ENCODE measurements at regions not wholly inside any gene's neighbourhood (a gene's known extent, or its start where the extent isn't known, plus 50 kb on each side); places are given as distances from the start of the nearest gene placed in this dataset.
A peak's percentile ranks its signal among the peaks of the same experiment; 100 is the strongest.
"Not testable (repeated sequence)": the region's sequence is repeated elsewhere in the genome, so short reads cannot be mapped to it uniquely, and the experiment has no call there.

DNA sequence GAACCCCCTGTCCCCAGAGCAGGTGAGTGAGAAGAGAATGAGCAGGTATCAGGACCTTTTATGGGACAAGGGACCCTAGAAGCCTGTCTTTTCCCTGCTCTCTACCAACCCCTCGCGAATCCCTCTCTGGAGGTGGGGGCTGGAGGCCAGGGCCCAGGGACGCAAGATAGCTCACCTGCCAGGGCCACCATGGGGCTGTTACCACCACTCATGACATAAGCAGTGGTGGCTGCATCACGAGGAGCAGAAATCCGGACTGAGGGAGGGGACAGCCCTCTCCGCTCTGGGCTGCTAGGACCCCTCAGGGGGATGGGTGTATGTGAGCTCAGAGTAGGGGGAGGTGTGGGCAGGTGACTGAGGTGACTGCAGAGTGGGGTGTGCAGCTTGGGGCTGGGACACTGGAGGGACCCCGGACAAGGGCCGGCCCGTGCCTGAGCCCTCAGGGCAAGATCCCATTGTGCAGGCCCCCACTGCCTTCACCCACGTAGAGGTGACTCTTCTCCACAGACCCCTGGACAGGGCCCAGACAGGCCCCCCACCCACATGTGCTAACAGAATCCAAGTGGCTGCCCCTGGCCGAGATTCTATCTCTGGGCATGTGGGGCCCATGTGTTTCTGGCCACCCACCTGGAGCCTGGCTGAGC, 190.6 kb downstream of the TBC1D2B start:
- TF ChIP-seq, protein P1, sequence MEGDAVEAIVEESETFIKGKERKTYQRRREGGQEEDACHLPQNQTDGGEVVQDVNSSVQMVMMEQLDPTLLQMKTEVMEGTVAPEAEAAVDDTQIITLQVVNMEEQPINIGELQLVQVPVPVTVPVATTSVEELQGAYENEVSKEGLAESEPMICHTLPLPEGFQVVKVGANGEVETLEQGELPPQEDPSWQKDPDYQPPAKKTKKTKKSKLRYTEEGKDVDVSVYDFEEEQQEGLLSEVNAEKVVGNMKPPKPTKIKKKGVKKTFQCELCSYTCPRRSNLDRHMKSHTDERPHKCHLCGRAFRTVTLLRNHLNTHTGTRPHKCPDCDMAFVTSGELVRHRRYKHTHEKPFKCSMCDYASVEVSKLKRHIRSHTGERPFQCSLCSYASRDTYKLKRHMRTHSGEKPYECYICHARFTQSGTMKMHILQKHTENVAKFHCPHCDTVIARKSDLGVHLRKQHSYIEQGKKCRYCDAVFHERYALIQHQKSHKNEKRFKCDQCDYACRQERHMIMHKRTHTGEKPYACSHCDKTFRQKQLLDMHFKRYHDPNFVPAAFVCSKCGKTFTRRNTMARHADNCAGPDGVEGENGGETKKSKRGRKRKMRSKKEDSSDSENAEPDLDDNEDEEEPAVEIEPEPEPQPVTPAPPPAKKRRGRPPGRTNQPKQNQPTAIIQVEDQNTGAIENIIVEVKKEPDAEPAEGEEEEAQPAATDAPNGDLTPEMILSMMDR (IDR thresholded peaks at IDR 0.05; ENCODE audit: low read depth, low read length, missing control alignments) = no peak
- no peak for DNase-seq (ENCODE audit: low read depth)
- no peak overlapping the region for H3K4me3 ChIP-seq (ENCODE audit: low read depth, low read length)

DNA sequence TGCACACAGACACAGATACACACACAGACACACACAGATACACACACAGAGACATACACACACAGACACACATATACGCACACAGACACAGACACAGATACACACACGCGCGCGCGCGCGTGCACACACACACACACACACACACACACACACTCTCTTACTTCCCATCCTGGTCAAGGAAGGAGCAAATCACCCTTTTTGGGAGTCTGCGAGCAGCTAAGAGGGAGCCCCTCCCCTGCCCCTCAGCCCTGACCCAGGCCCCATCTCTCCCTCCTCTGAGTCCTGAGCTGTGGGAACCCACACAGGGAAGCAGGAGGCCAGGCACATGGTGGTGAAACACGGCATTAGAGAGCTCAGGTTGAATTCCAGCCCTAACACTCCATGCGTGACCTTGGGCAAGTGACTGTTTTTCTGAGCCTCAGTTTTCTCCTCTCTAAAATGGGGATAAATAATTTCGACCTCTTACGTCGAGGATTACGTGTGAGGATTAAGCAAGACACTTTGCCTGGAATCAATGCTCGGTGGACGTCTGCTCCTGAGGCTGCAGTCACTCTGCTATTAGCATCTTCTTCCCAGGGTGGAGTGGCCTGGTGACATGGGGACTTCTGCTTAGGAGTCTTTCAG, 191.5 kb downstream of the TBC1D2B start:
- not testable (repeated sequence) for H3K4me3 ChIP-seq (ENCODE audit: low read depth, low read length); DNase-seq (ENCODE audit: low read depth)

DNA sequence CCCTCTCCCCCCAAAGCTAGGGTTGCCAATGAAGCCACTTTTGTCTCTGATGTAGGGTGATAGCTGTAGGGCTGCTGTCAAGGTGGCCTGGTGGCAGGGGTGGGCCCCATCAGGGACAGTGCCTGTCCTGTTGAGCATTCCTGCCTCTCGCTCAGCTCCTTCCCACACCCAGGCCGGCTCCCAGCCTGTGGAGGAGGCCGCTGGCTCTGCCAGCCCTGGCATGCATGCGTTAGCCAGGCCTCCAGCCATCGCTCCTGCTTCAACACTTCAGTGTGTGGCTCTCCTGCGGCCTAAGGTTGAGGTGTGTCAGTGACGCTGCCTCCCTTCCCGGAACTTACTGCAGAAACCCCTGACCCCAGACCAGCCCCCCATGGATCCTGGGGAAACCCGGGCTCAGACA, 194.5 kb downstream of the TBC1D2B start:
- not testable (repeated sequence) for H3K4me3 ChIP-seq (ENCODE audit: low read depth, low read length)

DNA sequence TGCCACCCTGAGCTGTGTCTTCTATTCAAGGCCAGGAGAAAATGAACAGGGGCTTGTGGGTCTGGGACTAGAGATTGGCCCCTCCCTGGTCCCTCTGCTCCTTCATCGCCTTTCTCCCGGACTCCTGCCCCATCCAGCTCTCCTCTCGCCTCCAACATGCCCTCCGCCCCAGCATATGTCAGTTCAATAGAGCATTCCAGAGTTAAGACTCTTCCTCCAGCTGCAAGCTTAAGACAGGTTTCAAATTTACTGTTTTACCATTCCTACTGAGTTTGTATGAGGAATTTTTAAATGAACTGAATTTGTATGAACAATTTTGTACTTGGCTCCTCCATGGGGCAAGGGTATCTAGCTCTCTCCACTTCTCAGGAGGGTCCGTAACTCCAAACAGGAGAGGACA, 195.6 kb downstream of the TBC1D2B start:
- no peak for DNase-seq (ENCODE audit: low read depth)
- TF ChIP-seq, protein P1 (IDR thresholded peaks at IDR 0.05; ENCODE audit: low read depth, low read length, missing control alignments) = no peak
- H3K4me3 ChIP-seq (ENCODE audit: low read depth, low read length) = no peak overlapping the region

More for the DNA sequence above, 194.5 kb downstream of the TBC1D2B start:
- not testable (repeated sequence) for DNase-seq (ENCODE audit: low read depth)

DNA sequence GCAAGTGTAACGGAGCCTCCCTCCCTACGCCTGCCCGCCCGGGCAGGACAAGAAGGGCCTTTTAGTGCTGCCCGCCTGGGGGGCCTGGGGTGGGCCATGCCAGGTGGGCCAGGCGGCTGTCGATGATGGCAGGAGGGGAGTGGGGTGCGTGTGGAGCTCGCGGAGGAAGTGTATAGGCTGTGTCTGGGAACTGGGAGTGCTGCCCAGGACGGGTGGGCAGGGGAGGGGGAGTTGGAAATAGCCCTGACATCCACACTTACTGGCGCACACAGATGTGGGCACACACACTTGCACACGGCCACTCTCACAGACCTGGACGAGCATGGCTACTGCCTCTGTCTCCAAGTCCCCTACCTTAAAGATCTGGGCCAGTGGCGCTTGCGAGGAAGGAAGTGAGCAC, 196.0 kb downstream of the TBC1D2B start:
- not testable (repeated sequence) for DNase-seq (ENCODE audit: low read depth); H3K4me3 ChIP-seq (ENCODE audit: low read depth, low read length)

DNA sequence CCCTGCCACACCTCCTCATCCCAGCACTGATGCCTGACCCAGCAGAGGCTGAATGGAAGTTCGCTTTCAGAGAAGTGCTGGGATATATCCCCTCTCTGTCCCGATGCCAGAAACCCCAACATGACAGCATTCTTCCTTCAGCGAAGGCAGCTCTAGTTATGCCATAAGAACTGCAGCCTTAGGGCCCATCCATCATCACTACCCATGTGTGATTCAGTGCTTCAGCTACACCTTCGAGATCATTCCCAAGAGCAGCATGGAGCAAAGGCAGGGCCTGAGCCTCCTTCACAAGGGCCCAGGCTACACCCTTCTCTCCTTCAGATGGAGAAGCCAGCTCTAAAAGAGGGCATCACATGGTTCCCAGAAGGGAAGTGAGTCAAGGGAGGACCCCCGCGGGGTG, 198.0 kb downstream of the TBC1D2B start:
- not testable (repeated sequence) for DNase-seq (ENCODE audit: low read depth)

DNA sequence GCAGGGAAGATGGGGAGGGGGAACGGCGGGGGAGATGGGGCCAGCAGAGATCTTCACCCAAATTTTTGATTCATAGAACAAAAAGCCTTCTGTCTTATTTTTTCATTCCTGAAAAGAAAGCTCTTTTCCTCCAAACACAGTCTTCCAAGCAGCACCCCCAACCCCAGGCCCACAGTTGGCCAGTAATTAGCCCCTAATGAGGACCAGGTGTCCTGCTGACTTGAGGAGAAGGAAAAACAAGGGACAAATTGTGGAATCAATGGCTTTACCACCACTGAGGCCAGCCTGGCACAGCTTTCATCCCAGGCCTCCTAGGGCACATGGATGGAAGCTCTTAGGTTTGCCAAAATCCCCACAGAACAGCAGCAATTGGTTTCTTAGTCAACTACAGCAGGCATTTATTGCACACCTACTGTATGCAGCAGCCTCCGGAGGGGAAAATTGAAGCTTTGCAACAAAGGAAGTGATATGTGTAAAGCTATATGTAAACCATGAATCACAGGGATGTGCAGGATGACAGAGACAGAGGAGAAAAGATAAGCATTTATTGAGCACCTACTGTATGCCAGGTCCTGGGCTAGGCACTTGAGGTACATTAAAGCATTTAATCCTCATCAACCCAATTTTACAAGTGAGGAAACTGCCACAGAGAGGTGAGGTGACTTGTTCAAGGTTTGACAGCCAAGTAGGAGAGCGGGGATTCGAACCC, 199.5 kb downstream of the TBC1D2B start:
- no peak overlapping the region for H3K4me3 ChIP-seq (ENCODE audit: low read depth, low read length)
- no peak for DNase-seq (ENCODE audit: low read depth)
- TF ChIP-seq, protein P1 (IDR thresholded peaks at IDR 0.05; ENCODE audit: low read depth, low read length, missing control alignments) = no peak

More for the DNA sequence above, 198.0 kb downstream of the TBC1D2B start:
- H3K4me3 ChIP-seq (ENCODE audit: low read depth, low read length) = not testable (repeated sequence)

DNA sequence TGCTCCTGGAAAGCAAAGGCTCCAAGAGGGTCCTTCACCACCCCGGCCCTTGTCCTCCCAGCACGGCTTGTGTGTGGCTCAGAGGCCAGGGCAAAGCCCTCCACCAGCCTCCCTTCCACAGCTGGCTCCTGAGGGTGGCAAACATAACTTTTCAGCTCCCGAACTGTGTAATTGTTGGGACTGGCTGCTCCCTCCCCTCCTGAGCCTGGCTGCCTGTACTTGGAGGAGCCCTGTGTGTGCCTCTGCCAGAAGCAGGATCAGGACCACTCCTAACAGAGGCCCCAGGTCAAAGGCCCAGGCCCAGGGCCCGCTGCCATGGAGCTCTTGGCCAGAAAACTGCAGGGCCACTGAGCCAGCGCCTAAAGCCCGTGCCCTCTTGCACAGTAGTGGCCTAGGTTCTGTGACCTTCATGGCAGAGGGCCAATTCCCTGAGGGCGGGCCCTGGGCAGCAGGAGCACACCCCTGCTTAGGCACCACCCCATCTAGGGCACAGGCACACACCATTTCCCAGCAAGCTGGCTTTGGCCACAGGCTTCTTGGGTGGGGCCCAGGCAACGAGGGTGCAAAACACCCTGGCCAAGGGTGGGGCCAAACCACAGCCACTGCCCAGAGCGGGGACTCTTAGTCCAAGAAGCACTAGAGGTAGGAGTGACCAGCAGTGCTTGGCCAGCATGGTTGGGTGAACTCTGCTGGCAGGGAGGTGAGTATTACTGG, 201.2 kb downstream of the TBC1D2B start:
- H3K4me3 ChIP-seq (ENCODE audit: low read depth, low read length); DNase-seq (ENCODE audit: low read depth): not testable (repeated sequence)

DNA sequence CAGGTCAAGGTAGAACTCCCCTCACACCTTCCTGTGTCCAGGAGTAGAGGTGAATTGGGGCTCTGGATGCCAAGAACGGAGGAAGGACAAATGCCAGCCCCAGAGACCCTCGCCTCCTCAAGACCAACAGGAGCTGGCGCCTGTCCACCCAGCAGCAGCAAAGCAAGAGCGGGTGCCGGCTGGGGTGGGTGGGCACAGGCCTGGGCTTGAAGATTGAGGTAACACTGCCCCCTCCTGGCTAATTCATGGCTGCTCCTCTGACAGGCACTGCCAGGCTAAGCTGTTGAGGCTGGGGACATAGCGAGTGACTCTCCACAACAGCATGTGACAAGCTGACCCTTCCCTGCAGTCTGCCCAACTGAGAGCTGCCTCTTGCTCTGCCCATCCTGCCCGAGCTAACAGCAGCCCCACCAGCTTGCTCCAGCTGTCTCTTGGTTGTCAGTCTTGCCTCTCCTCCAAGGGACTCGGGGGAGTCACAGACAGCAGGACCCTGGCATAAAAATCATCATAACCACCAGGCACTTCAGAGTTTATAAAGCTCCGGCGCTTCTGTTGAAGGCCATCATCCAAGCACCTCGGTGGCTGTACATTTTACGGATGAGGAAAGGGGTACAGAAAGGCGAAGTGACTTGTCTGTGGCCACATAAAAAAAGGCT, 202.3 kb downstream of the TBC1D2B start:
- H3K4me3 ChIP-seq (ENCODE audit: low read depth, low read length); DNase-seq (ENCODE audit: low read depth): not testable (repeated sequence)
- TF ChIP-seq, protein P1 (IDR thresholded peaks at IDR 0.05; ENCODE audit: low read depth, low read length, missing control alignments) = peak; percentile 75
